ENCODE measurements at regions not wholly inside any gene's neighbourhood (a gene's known extent, or its start where the extent isn't known, plus 50 kb on each side); places are given as distances from the start of the nearest gene placed in this dataset.
"Not testable (repeated sequence)": the region's sequence is repeated elsewhere in the genome, so short reads cannot be mapped to it uniquely, and the experiment has no call there.

- not testable (repeated sequence) for DNase-seq
Observed at GRCh38 chr4:124978536-124978935, 266.0 kb upstream of the ANKRD50 start.

- DNase-seq: no peak
Observed at GRCh38 chr4:124977045-124977444, 264.5 kb upstream of the ANKRD50 start.

- DNase-seq: no peak
Observed at GRCh38 chr4:124974152-124974551, 261.6 kb upstream of the ANKRD50 start.

GRCh38 chr4:124973716-124974115 lies 261.2 kb upstream of the ANKRD50 start:
- DNase-seq: no peak

GRCh38 chr4:124970011-124970410 lies 257.5 kb upstream of the ANKRD50 start:
- no peak for DNase-seq

GRCh38 chr4:124965497-124965891 lies 253.0 kb upstream of the ANKRD50 start:
- no peak for DNase-seq

- no peak for DNase-seq
Observed at GRCh38 chr4:124964852-124965496, 252.4 kb upstream of the ANKRD50 start.

GRCh38 chr4:124964251-124964650 lies 251.7 kb upstream of the ANKRD50 start:
- DNase-seq: no peak

GRCh38 chr4:124961138-124961750 lies 248.7 kb upstream of the ANKRD50 start:
- DNase-seq: no peak

- no peak for DNase-seq
Observed at GRCh38 chr4:124958847-124959246, 246.3 kb upstream of the ANKRD50 start.

GRCh38 chr4:124955476-124955875 lies 242.9 kb upstream of the ANKRD50 start:
- no peak for DNase-seq

GRCh38 chr4:124954046-124954445 lies 241.5 kb upstream of the ANKRD50 start:
- DNase-seq: no peak

- no peak for DNase-seq
Observed at GRCh38 chr4:124953486-124953885, 241.0 kb upstream of the ANKRD50 start.

GRCh38 chr4:124953061-124953460 lies 240.5 kb upstream of the ANKRD50 start:
- DNase-seq: peak; percentile 22

GRCh38 chr4:124952601-124953000 lies 240.1 kb upstream of the ANKRD50 start:
- DNase-seq: no peak

- no peak for DNase-seq
Observed at GRCh38 chr4:124948976-124949597, 236.6 kb upstream of the ANKRD50 start.

GRCh38 chr4:124947622-124948265 lies 235.2 kb upstream of the ANKRD50 start:
- DNase-seq: no peak

GRCh38 chr4:124946696-124947095 lies 234.2 kb upstream of the ANKRD50 start:
- no peak for DNase-seq

GRCh38 chr4:124945422-124945821 lies 232.9 kb upstream of the ANKRD50 start:
- DNase-seq: no peak

- peak; percentile 9 for DNase-seq
Observed at GRCh38 chr4:124943938-124944337, 231.4 kb upstream of the ANKRD50 start.

GRCh38 chr4:124943145-124943889 lies 230.8 kb upstream of the ANKRD50 start:
- DNase-seq: no peak

GRCh38 chr4:124941267-124941666 lies 228.7 kb upstream of the ANKRD50 start:
- peak; percentile 24 for DNase-seq

GRCh38 chr4:124940387-124940786 lies 227.9 kb upstream of the ANKRD50 start:
- peak; percentile 6 for DNase-seq

Measured in NCI-H69 (cell line).